NCI-H460 (cell line): ENCODE measurements at regions not wholly inside any gene's neighbourhood (a gene's known extent, or its start where the extent isn't known, plus 50 kb on each side); places are given as distances from the start of the nearest gene placed in this dataset.

Experiments
- DNase-seq: peaks from one replicate; pipeline ENCODE4 v3.0.0-alpha.2; 2016; ENCODE audit warnings: low read depth; ENCODE audit errors: extremely low read depth
- small RNA-seq, 2 experiments: library from RNA; depleted of rRNA; stranded (forward); fragments of <200 nt; gene quantifications; one replicate each; pipeline ENCODE3, GENCODE V24; 2014

GRCh38 chr7:88361357-88361756 is 54.7 kb upstream of the STEAP4 start:
- DNase-seq = no peak

GRCh38 chr7:88358881-88359280 is 52.2 kb upstream of the STEAP4 start:
- no peak for DNase-seq

GRCh38 chr7:88358526-88358838 is 51.8 kb upstream of the STEAP4 start:
- no peak for DNase-seq

- peak; percentile 13 for DNase-seq
Observed at GRCh38 chr7:88357781-88358525, 51.3 kb upstream of the STEAP4 start.

- no peak for DNase-seq
Observed at GRCh38 chr7:88357294-88357693, 50.6 kb upstream of the STEAP4 start.

Small RNA genes in the stretch of these regions (small RNA-seq; reads per million reads assigned to genes)
- gene EIF4A1P13 (0 reads per million in 2 experiments), gene RF00272 (0 reads per million in 2 experiments)
